A549 (cell line): ENCODE measurements at regions not wholly inside any gene's neighbourhood (a gene's known extent, or its start where the extent isn't known, plus 50 kb on each side); places are given as distances from the start of the nearest gene placed in this dataset.

Experiments
- ATAC-seq, 2 experiments: fragments of 200-7000 bp in 1 of 2; fragments of >200 bp in 1 of 2; cut with Nextera tagmentation in 1 of 2; cut with Tn5 transposase in 1 of 2; 3 replicates each; pipeline versions ENCODE4 v1.8.0 to v1.9.1; 2018 to 2020; ENCODE audit warnings: mild to moderate bottlenecking in 1 of 2, moderate library complexity in 1 of 2
- CTCF ChIA-PET: fragments of 300-600 bp; sonication (Branson Sonifier 250); formaldehyde crosslinking; extraction: SDS; loops from one replicate; lab custom pipeline; 2021; ENCODE audit warnings: antibody characterized with exemption, inconsistent platforms; lab: Yijun Ruan, JAX
- POLR2A ChIA-PET: fragments of 350-600 bp; formaldehyde crosslinking; extraction: SDS; loops from one replicate; lab custom pipeline; 2021; ENCODE audit warnings: antibody characterized with exemption, inconsistent platforms; lab: Yijun Ruan, JAX
- DNase-seq, 2 experiments: peaks; one replicate each; pipeline versions ENCODE4 v3.0.0 to v3.0.0-alpha.2; 2011 to 2016; ENCODE audit warnings: low read depth in 1 of 2, low spot score in 1 of 2
- FAIRE-seq: peaks from 2 replicates; lab custom pipeline; 2011; peaks lifted over from hg19 to GRCh38; lab: Jason Lieb, UNC
- H3K27ac ChIP-seq, 2 experiments: fragments of >200 bp; sonication (Bioruptor Twin); formaldehyde crosslinking; 3 replicates each; pipeline ENCODE4 v1.5.1; 2016 to 2017
- H3K4me1 ChIP-seq: fragments of >200 bp; sonication (Bioruptor Twin); formaldehyde crosslinking; 3 replicates; pipeline ENCODE4 v1.6.1; 2016
- H3K4me2 ChIP-seq: fragments of >200 bp; sonication (Bioruptor Twin); formaldehyde crosslinking; 3 replicates; pipeline ENCODE4 v1.6.1; 2016
- H3K4me3 ChIP-seq: fragments of >200 bp; sonication (Bioruptor Twin); formaldehyde crosslinking; 3 replicates; pipeline ENCODE4 v1.5.1; 2016
- H3K9me3 ChIP-seq: fragments of >200 bp; sonication (Bioruptor Twin); formaldehyde crosslinking; 3 replicates; pipeline ENCODE4 v1.6.1; 2016
- BHLHE40 ChIP-seq: IDR thresholded peaks from 2 replicates; pipeline ENCODE4 v1.6.1; 2012; ENCODE audit warnings: low read depth, low read length, inconsistent platforms
- CEBPB ChIP-seq, 2 experiments: fragments of >200 bp in 1 of 2; sonication (Bioruptor Twin) in 1 of 2; formaldehyde crosslinking in 1 of 2; IDR thresholded peaks; 2 replicates each; pipeline ENCODE4 v1.6.1; 2012 to 2016
- ESRRA ChIP-seq: fragments of 150-350 bp; IDR thresholded peaks from 2 replicates; pipeline ENCODE4 v1.6.1; 2014; ENCODE audit warnings: mild to moderate bottlenecking, low read length, borderline replicate concordance
- GATA3 ChIP-seq: IDR thresholded peaks from 2 replicates; pipeline ENCODE4 v1.6.1; 2012; ENCODE audit warnings: borderline replicate concordance
- HEYL ChIP-seq: fragments of 250-450 bp; sonication (Bioruptor Pico); IDR thresholded peaks from 2 replicates; pipeline ENCODE4 v1.8.0; 2021; ENCODE audit warnings: mild to moderate bottlenecking, moderate library complexity
- HOXB13 ChIP-seq: fragments of 250-450 bp; sonication (Bioruptor Pico); IDR thresholded peaks from 2 replicates; pipeline ENCODE4 v1.5.0; 2020; ENCODE audit warnings: low read depth, mild to moderate bottlenecking, moderate library complexity
- HOXB5 ChIP-seq: fragments of 250-450 bp; sonication (Bioruptor Pico); IDR thresholded peaks from 2 replicates; pipeline ENCODE4 v1.5.0; 2020; ENCODE audit warnings: mild to moderate bottlenecking, moderate library complexity
- JUN ChIP-seq, 2 experiments: fragments of >200 bp; sonication (Bioruptor Twin); formaldehyde crosslinking; IDR thresholded peaks; 2 replicates in 1 of 2; 3 replicates in 1 of 2; pipeline ENCODE4 v1.6.1; 2016 to 2017
- KDM1A ChIP-seq: fragments of 200-600 bp; sonication (generic); IDR thresholded peaks from 2 replicates; pipeline ENCODE4 v1.6.1; 2016; ENCODE audit warnings: low read depth, mild to moderate bottlenecking
- KDM5A ChIP-seq: fragments of 200-600 bp; sonication (generic); IDR thresholded peaks from 2 replicates; pipeline ENCODE4 v1.6.1; 2016; ENCODE audit warnings: antibody characterized with exemption, mild to moderate bottlenecking
- MAZ ChIP-seq: fragments of 150-350 bp; IDR thresholded peaks from 2 replicates; pipeline ENCODE4 v1.6.1; 2014; ENCODE audit warnings: antibody characterized with exemption, low read depth, low read length, borderline replicate concordance
- NFE2L2 ChIP-seq: fragments of 150-350 bp; conservative IDR thresholded peaks from 2 replicates; pipeline ENCODE4 v1.6.1; 2014; ENCODE audit warnings: low read length
- PBX3 ChIP-seq: IDR thresholded peaks from 2 replicates; pipeline ENCODE4 v1.6.1; 2012
- POLR2A ChIP-seq: IDR thresholded peaks from 2 replicates; pipeline ENCODE4 v1.6.1; 2012; ENCODE audit warnings: mild to moderate bottlenecking, low read length
- RAD21 ChIP-seq, 2 experiments: fragments of >200 bp in 1 of 2; sonication (Bioruptor Twin) in 1 of 2; formaldehyde crosslinking in 1 of 2; IDR thresholded peaks in 1 of 2; conservative IDR thresholded peaks in 1 of 2; 2 replicates in 1 of 2; 3 replicates in 1 of 2; pipeline ENCODE4 v1.6.1; 2012 to 2018; ENCODE audit warnings: inconsistent platforms in 1 of 2
- SREBF2 ChIP-seq: fragments of 450-650 bp; IDR thresholded peaks from 2 replicates; pipeline ENCODE4 v1.6.1; 2014; ENCODE audit warnings: mild to moderate bottlenecking, moderate library complexity
- TFCP2L1 ChIP-seq: fragments of 250-450 bp; sonication (Bioruptor Pico); IDR thresholded peaks from 2 replicates; pipeline ENCODE4 v1.5.0; 2021; ENCODE audit warnings: mild to moderate bottlenecking
- USF2 ChIP-seq: fragments of 450-650 bp; IDR thresholded peaks from 2 replicates; pipeline ENCODE4 v1.6.1; 2014; ENCODE audit warnings: antibody characterized with exemption
- ZC3H11A ChIP-seq: fragments of 450-650 bp; IDR thresholded peaks from 2 replicates; pipeline ENCODE4 v1.6.1; 2014; ENCODE audit warnings: antibody characterized with exemption, mild to moderate bottlenecking
- WGBS: methylation state at CpG from one replicate; pipeline ENCODE4 v1.1.6; 2017; ENCODE audit errors: missing lambda C conversion rate; 5-methylcytosine and 5-hydroxymethylcytosine counted together
- TF ChIP-seq, protein P1 (sequence below): fragments of 250-450 bp; sonication (Bioruptor Pico); IDR thresholded peaks from 2 replicates; pipeline ENCODE4 v1.5.0; 2021; ENCODE audit warnings: mild to moderate bottlenecking, moderate library complexity, borderline replicate concordance
- TF ChIP-seq, protein P2 (sequence below): fragments of >200 bp; sonication (Bioruptor Twin); formaldehyde crosslinking; IDR thresholded peaks from 2 replicates; pipeline ENCODE4 v1.6.1; 2016
- TF ChIP-seq, protein P3 (sequence below): fragments of 200-600 bp; sonication (generic); IDR thresholded peaks from 2 replicates; pipeline ENCODE4 v1.6.1; 2016; ENCODE audit warnings: antibody characterized with exemption, mild to moderate bottlenecking, moderate library complexity

DNA sequence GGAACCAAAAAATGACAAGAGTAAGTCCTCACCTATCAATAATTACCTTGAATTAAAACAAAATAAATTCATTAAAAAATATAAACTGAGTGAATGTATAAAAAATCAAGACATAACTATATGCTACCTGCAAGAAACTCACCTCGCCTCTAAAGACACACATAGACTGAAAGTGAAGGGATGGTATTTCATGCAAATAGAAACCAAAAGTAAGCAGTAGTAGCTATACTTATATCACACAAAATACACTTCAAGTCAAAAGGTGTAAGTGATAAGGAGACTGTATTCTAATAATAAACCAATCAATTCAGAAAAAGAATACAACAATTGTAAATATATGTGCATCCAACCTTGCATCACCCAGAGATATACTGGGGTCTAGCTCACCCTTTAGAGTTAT, 332.6 kb downstream of the SH2D4B start:
- no peak overlapping the region for H3K27ac ChIP-seq
- H3K4me3 ChIP-seq = no peak overlapping the region
- H3K4me2 ChIP-seq = no peak overlapping the region
- H3K9me3 ChIP-seq = no peaks in the 10 kb centered on the region
- CTCF ChIA-PET = no interaction called here
- no peak for FAIRE-seq
- ATAC-seq = no peak
- no peak for DNase-seq
- H3K4me1 ChIP-seq = no peaks in the 10 kb centered on the region
- WGBS = 0% methylated on average over 1 of the region's 1 CpG
- no peak for TF ChIP-seq SREBF2
- no peak for TF ChIP-seq POLR2A
- no peak for TF ChIP-seq GATA3
- POLR2A ChIA-PET = no interaction called here

DNA sequence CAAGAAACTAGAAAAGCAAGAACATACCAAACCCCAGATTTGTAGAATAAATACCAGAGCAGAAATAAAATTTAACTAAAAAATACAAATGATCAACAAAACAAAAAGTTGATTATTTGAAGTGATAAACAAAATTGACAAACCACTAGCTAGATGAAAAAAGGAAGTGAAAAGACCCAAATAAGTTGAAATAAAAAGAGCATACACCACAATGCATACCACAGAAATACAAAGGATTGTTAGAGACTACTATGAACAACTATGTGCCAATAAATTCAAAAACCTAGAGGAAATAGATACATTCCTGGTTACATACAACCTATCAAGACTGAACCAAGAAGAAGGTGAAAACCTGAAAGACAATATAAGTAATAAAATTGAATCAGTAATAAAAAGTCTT, 333.4 kb downstream of the SH2D4B start:
- Histone ChIP-seq H3K4me2 (no peak overlapping the region), H3K4me3 (no peak overlapping the region), H3K4me1 (no peaks in the 10 kb centered on the region), H3K9me3 (no peaks in the 10 kb centered on the region), H3K27ac (no peak overlapping the region)
- POLR2A ChIA-PET = no interaction called here
- CTCF ChIA-PET = no interaction called here
- FAIRE-seq = no peak
- no peak for TF ChIP-seq PBX3
- no peak for TF ChIP-seq HOXB13 (CRISPR knock-in tag)
- no peak for TF ChIP-seq HEYL (CRISPR knock-in tag)
- no peak for TF ChIP-seq TFCP2L1 (CRISPR knock-in tag)
- TF ChIP-seq, protein P1, sequence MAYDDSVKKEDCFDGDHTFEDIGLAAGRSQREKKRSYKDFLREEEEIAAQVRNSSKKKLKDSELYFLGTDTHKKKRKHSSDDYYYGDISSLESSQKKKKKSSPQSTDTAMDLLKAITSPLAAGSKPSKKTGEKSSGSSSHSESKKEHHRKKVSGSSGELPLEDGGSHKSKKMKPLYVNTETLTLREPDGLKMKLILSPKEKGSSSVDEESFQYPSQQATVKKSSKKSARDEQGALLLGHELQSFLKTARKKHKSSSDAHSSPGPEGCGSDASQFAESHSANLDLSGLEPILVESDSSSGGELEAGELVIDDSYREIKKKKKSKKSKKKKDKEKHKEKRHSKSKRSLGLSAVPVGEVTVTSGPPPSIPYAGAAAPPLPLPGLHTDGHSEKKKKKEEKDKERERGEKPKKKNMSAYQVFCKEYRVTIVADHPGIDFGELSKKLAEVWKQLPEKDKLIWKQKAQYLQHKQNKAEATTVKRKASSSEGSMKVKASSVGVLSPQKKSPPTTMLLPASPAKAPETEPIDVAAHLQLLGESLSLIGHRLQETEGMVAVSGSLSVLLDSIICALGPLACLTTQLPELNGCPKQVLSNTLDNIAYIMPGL (CRISPR knock-in tag) = no peak
- no peak for TF ChIP-seq KDM1A
- no peak for TF ChIP-seq USF2
- TF ChIP-seq RAD21 (conservative IDR thresholded peaks at IDR 0.05 in 1 of 2, IDR thresholded peaks at IDR 0.05 in 1 of 2) = no peak
- TF ChIP-seq JUN (IDR thresholded peaks at IDR 0.05) = no peak
- no peak for TF ChIP-seq KDM5A
- no peak for TF ChIP-seq HOXB5 (CRISPR knock-in tag)
- no peak for TF ChIP-seq MAZ
- TF ChIP-seq, protein P2, sequence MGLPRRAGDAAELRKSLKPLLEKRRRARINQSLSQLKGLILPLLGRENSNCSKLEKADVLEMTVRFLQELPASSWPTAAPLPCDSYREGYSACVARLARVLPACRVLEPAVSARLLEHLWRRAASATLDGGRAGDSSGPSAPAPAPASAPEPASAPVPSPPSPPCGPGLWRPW = no peak
- TF ChIP-seq CEBPB (IDR thresholded peaks at IDR 0.05) = no peak
- TF ChIP-seq ZC3H11A = no peak
- no peak for TF ChIP-seq ESRRA
- no peak for TF ChIP-seq BHLHE40
- no peak for ATAC-seq
- DNase-seq = no peak

- DNase-seq (no peak), ATAC-seq (no peak), FAIRE-seq (no peak)
- no peak overlapping the region for H3K4me3 ChIP-seq
- no peaks in the 10 kb centered on the region for H3K4me1 ChIP-seq
- H3K4me2 ChIP-seq = no peak overlapping the region
- no peak for TF ChIP-seq NFE2L2
- TF ChIP-seq, protein P3, sequence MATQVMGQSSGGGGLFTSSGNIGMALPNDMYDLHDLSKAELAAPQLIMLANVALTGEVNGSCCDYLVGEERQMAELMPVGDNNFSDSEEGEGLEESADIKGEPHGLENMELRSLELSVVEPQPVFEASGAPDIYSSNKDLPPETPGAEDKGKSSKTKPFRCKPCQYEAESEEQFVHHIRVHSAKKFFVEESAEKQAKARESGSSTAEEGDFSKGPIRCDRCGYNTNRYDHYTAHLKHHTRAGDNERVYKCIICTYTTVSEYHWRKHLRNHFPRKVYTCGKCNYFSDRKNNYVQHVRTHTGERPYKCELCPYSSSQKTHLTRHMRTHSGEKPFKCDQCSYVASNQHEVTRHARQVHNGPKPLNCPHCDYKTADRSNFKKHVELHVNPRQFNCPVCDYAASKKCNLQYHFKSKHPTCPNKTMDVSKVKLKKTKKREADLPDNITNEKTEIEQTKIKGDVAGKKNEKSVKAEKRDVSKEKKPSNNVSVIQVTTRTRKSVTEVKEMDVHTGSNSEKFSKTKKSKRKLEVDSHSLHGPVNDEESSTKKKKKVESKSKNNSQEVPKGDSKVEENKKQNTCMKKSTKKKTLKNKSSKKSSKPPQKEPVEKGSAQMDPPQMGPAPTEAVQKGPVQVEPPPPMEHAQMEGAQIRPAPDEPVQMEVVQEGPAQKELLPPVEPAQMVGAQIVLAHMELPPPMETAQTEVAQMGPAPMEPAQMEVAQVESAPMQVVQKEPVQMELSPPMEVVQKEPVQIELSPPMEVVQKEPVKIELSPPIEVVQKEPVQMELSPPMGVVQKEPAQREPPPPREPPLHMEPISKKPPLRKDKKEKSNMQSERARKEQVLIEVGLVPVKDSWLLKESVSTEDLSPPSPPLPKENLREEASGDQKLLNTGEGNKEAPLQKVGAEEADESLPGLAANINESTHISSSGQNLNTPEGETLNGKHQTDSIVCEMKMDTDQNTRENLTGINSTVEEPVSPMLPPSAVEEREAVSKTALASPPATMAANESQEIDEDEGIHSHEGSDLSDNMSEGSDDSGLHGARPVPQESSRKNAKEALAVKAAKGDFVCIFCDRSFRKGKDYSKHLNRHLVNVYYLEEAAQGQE = no peak
- WGBS = 0% methylated on average over 1 of the region's 1 CpG
- H3K9me3 ChIP-seq = no peaks in the 10 kb centered on the region
- no peak overlapping the region for H3K27ac ChIP-seq
- CTCF ChIA-PET = interaction anchor here (1.2 kb wide), 1 partner anchor 17 kb away, joined by 3 read pairs; no protein-coding TSS in a partner anchor
- POLR2A ChIA-PET = no interaction called here
These were observed 340.6 kb downstream of the SH2D4B start for GRCh38 chr10:80878330-80878729.
